ENCODE measurements at regions not wholly inside any gene's neighbourhood (a gene's known extent, or its start where the extent isn't known, plus 50 kb on each side); places are given as distances from the start of the nearest gene placed in this dataset.

- Histone ChIP-seq H3K4me1 (peaks cover 0 to 3% (median 0%) of the 10 kb centered on the region in 6 donors), H3K9me3 (no peaks in the 10 kb centered on the region), H3K36me3 (no peaks in the 10 kb centered on the region), H3K4me3 (no peak overlapping the region), H3K27me3 (replicated peaks in 1 of 7) (no peaks in the 10 kb centered on the region), H3K27ac (peak overlapping the region in 2 of 8 donors; percentile 2 to 14)
- WGBS, 5 donors, result 66 to 83% (median 82%) methylated on average over 11 of the region's 11 CpGs
- intact Hi-C loops (cut with DNase I; ENCODE audit: low total_unique reads), result no loop called here
- no peak for TF ChIP-seq CTCF (IDR thresholded peaks at IDR 0.05 in 8 of 11, conservative IDR thresholded peaks at IDR 0.05 in 3 of 11)
- peak in 2 of 3 donors; percentile 31 to 60 for TF ChIP-seq POLR2AphosphoS5 (IDR thresholded peaks at IDR 0.05)
- DNase-seq, result no peak
Observed at GRCh38 chr4:151960449-151961230, 199.8 kb upstream of the GATB start.

GRCh38 chr4:151957153-151957552 lies 196.3 kb upstream of the GATB start:
- 45 to 57% (median 48%) methylated on average over 5 of the region's 5 CpGs for WGBS, 5 donors
- no peak overlapping the region for H3K27ac ChIP-seq
- no peaks in the 10 kb centered on the region for H3K9me3 ChIP-seq
- H3K36me3 ChIP-seq, result no peaks in the 10 kb centered on the region
- TF ChIP-seq POLR2A (IDR thresholded peaks at IDR 0.05), result no peak
- no peak for TF ChIP-seq POLR2AphosphoS5 (IDR thresholded peaks at IDR 0.05)
- TF ChIP-seq CTCF (IDR thresholded peaks at IDR 0.05 in 8 of 11, conservative IDR thresholded peaks at IDR 0.05 in 3 of 11), result no peak
- DNase-seq, result no peak
- H3K27me3 ChIP-seq (replicated peaks in 1 of 7), result no peaks in the 10 kb centered on the region
- H3K4me1 ChIP-seq, result peaks cover 0 to 3% (median 0%) of the 10 kb centered on the region in 6 donors
- intact Hi-C loops (cut with DNase I; ENCODE audit: low total_unique reads), result no loop called here
- H3K4me3 ChIP-seq, result no peak overlapping the region

GRCh38 chr4:151955721-151956380 lies 195.0 kb upstream of the GATB start:
- no peak for TF ChIP-seq POLR2AphosphoS5 (IDR thresholded peaks at IDR 0.05)
- no peak for TF ChIP-seq CTCF (IDR thresholded peaks at IDR 0.05 in 8 of 11, conservative IDR thresholded peaks at IDR 0.05 in 3 of 11)
- no peak for TF ChIP-seq POLR2A (IDR thresholded peaks at IDR 0.05)
- intact Hi-C loops (cut with DNase I; ENCODE audit: low total_unique reads), result no loop called here
- Histone ChIP-seq H3K27me3 (replicated peaks in 1 of 7) (no peaks in the 10 kb centered on the region), H3K4me3 (no peak overlapping the region), H3K36me3 (no peaks in the 10 kb centered on the region), H3K27ac (no peak overlapping the region), H3K9me3 (no peaks in the 10 kb centered on the region), H3K4me1 (no peaks in the 10 kb centered on the region)
- 87 to 91% (median 88%) methylated on average over 5 of the region's 5 CpGs for WGBS, 5 donors
- DNase-seq, result no peak

GRCh38 chr4:151953795-151954372 lies 193.1 kb upstream of the GATB start:
- H3K4me3 ChIP-seq, result no peak overlapping the region
- 82 to 87% (median 86%) methylated on average over 6 of the region's 6 CpGs for WGBS, 5 donors
- intact Hi-C loops (cut with DNase I; ENCODE audit: low total_unique reads), result no loop called here

More at GRCh38 chr4:151953795-151954372, 193.1 kb upstream of the GATB start:
- Histone ChIP-seq H3K36me3 (no peaks in the 10 kb centered on the region), H3K27ac (no peak overlapping the region), H3K27me3 (replicated peaks in 1 of 7) (no peaks in the 10 kb centered on the region), H3K4me1 (no peaks in the 10 kb centered on the region), H3K9me3 (peaks cover 0 to under 1% (median 0%) of the 10 kb centered on the region in 8 donors)
- DNase-seq, result no peak
- TF ChIP-seq POLR2AphosphoS5 (IDR thresholded peaks at IDR 0.05) (no peak), POLR2A (IDR thresholded peaks at IDR 0.05) (no peak), CTCF (IDR thresholded peaks at IDR 0.05 in 8 of 11, conservative IDR thresholded peaks at IDR 0.05 in 3 of 11) (no peak)
